ENCODE measurements at regions not wholly inside any gene's neighbourhood (a gene's known extent, or its start where the extent isn't known, plus 50 kb on each side); places are given as distances from the start of the nearest gene placed in this dataset.
A peak's percentile ranks its signal among the peaks of the same experiment; 100 is the strongest.

- Mint-ChIP-seq H3K36me3 (peaks cover 0 to 10% of the 10 kb centered on the region in 2 donors), H3K27me3 (no peaks in the 10 kb centered on the region), H3K4me1 (no peaks in the 10 kb centered on the region), H3K27ac (no peak overlapping the region), H3K9me3 (peaks cover 0 to 37% (median 12%) of the 10 kb centered on the region in 7 donors), H3K4me3 (no peak overlapping the region)
- DNase-seq (no peak), ATAC-seq (ENCODE audit: low read depth in 2 of 2) (no peak)
These were observed 334.5 kb upstream of the MMADHC start for GRCh38 chr2:149921911-149922616.

- no peak for DNase-seq
- ATAC-seq (ENCODE audit: low read depth in 2 of 2): no peak
- Mint-ChIP-seq H3K9me3 (peaks cover 0 to 39% (median 12%) of the 10 kb centered on the region in 7 donors), H3K27ac (no peak overlapping the region), H3K4me3 (no peak overlapping the region), H3K4me1 (no peaks in the 10 kb centered on the region), H3K36me3 (peaks cover 0 to 10% of the 10 kb centered on the region in 2 donors), H3K27me3 (no peaks in the 10 kb centered on the region)
These were observed 332.8 kb upstream of the MMADHC start for GRCh38 chr2:149920389-149920788.

GRCh38 chr2:149915151-149915550 lies 327.6 kb upstream of the MMADHC start:
- DNase-seq (no peak), ATAC-seq (ENCODE audit: low read depth in 2 of 2) (no peak)
- peaks cover 0 to 46% (median 12%) of the 10 kb centered on the region in 7 donors for H3K9me3 Mint-ChIP-seq
- H3K27ac Mint-ChIP-seq: no peak overlapping the region
- H3K27me3 Mint-ChIP-seq: no peaks in the 10 kb centered on the region
- H3K4me1 Mint-ChIP-seq: no peaks in the 10 kb centered on the region
- peaks cover 0 to 8% of the 10 kb centered on the region in 2 donors for H3K36me3 Mint-ChIP-seq
- no peak overlapping the region for H3K4me3 Mint-ChIP-seq

- ATAC-seq (ENCODE audit: low read depth in 2 of 2) (no peak), DNase-seq (no peak)
- H3K4me3 Mint-ChIP-seq: peak overlapping the region in 1 of 8 donors; percentile 10
- no peaks in the 10 kb centered on the region for H3K27me3 Mint-ChIP-seq
- peaks cover 0 to 19% (median 2%) of the 10 kb centered on the region in 7 donors for H3K9me3 Mint-ChIP-seq
- no peak overlapping the region for H3K27ac Mint-ChIP-seq
- H3K36me3 Mint-ChIP-seq: no peaks in the 10 kb centered on the region
- H3K4me1 Mint-ChIP-seq: no peaks in the 10 kb centered on the region
These were observed 321.4 kb upstream of the MMADHC start for GRCh38 chr2:149908726-149909683.

- ATAC-seq (ENCODE audit: low read depth in 2 of 2) (no peak), DNase-seq (no peak)
- Mint-ChIP-seq H3K27me3 (no peaks in the 10 kb centered on the region), H3K4me1 (no peaks in the 10 kb centered on the region), H3K36me3 (no peaks in the 10 kb centered on the region), H3K27ac (no peak overlapping the region), H3K9me3 (peaks cover 0 to 11% (median 1%) of the 10 kb centered on the region in 7 donors), H3K4me3 (no peak overlapping the region)
These were observed 319.3 kb upstream of the MMADHC start for GRCh38 chr2:149906886-149907285.

GRCh38 chr2:149904352-149905175 lies 317.0 kb upstream of the MMADHC start:
- H3K4me1 Mint-ChIP-seq: no peaks in the 10 kb centered on the region
- H3K9me3 Mint-ChIP-seq: peaks cover 0 to 7% (median 0%) of the 10 kb centered on the region in 7 donors
- DNase-seq (no peak), ATAC-seq (ENCODE audit: low read depth in 2 of 2) (no peak)
- H3K27ac Mint-ChIP-seq: no peak overlapping the region
- no peaks in the 10 kb centered on the region for H3K36me3 Mint-ChIP-seq
- H3K4me3 Mint-ChIP-seq: no peak overlapping the region
- H3K27me3 Mint-ChIP-seq: no peaks in the 10 kb centered on the region

GRCh38 chr2:149903626-149904025 lies 316.1 kb upstream of the MMADHC start:
- Mint-ChIP-seq H3K9me3 (peaks cover 0 to 7% (median 0%) of the 10 kb centered on the region in 7 donors), H3K4me3 (no peak overlapping the region), H3K27ac (no peak overlapping the region), H3K4me1 (no peaks in the 10 kb centered on the region), H3K36me3 (no peaks in the 10 kb centered on the region), H3K27me3 (no peaks in the 10 kb centered on the region)
- DNase-seq (no peak), ATAC-seq (ENCODE audit: low read depth in 2 of 2) (no peak)

GRCh38 chr2:149902081-149902480 lies 314.5 kb upstream of the MMADHC start:
- ATAC-seq (ENCODE audit: low read depth in 2 of 2): no peak
- H3K36me3 Mint-ChIP-seq: no peaks in the 10 kb centered on the region
- no peaks in the 10 kb centered on the region for H3K27me3 Mint-ChIP-seq

GRCh38 chr2:149901231-149901859 lies 313.8 kb upstream of the MMADHC start:
- Mint-ChIP-seq H3K4me1 (no peaks in the 10 kb centered on the region), H3K9me3 (peaks cover 0 to 11% (median 0%) of the 10 kb centered on the region in 7 donors), H3K4me3 (no peak overlapping the region), H3K36me3 (no peaks in the 10 kb centered on the region), H3K27me3 (no peaks in the 10 kb centered on the region), H3K27ac (no peak overlapping the region)
- ATAC-seq (ENCODE audit: low read depth in 2 of 2) (no peak), DNase-seq (no peak)

More at GRCh38 chr2:149902081-149902480, 314.5 kb upstream of the MMADHC start:
- Mint-ChIP-seq H3K4me3 (no peak overlapping the region), H3K27ac (no peak overlapping the region), H3K9me3 (peaks cover 0 to 8% (median 0%) of the 10 kb centered on the region in 7 donors), H3K4me1 (no peaks in the 10 kb centered on the region)
- DNase-seq: no peak

GRCh38 chr2:149899390-149899789 lies 311.8 kb upstream of the MMADHC start:
- H3K27me3 Mint-ChIP-seq: no peaks in the 10 kb centered on the region
- ATAC-seq (ENCODE audit: low read depth in 2 of 2): no peak
- H3K4me3 Mint-ChIP-seq: no peak overlapping the region
- H3K4me1 Mint-ChIP-seq: no peaks in the 10 kb centered on the region
- H3K36me3 Mint-ChIP-seq: no peaks in the 10 kb centered on the region
- DNase-seq: no peak
- H3K9me3 Mint-ChIP-seq: peaks cover 0 to 11% (median 2%) of the 10 kb centered on the region in 7 donors
- H3K27ac Mint-ChIP-seq: no peak overlapping the region

- H3K36me3 Mint-ChIP-seq: no peaks in the 10 kb centered on the region
- no peak for DNase-seq
- H3K4me1 Mint-ChIP-seq: no peaks in the 10 kb centered on the region
- H3K4me3 Mint-ChIP-seq: no peak overlapping the region
- no peak overlapping the region for H3K27ac Mint-ChIP-seq
- H3K27me3 Mint-ChIP-seq: no peaks in the 10 kb centered on the region
- H3K9me3 Mint-ChIP-seq: peaks cover 1 to 5% (median 3%) of the 10 kb centered on the region in 7 donors
- ATAC-seq (ENCODE audit: low read depth in 2 of 2): no peak
These were observed 307.2 kb upstream of the MMADHC start for GRCh38 chr2:149894760-149895159.

- no peak overlapping the region for H3K4me3 Mint-ChIP-seq
- ATAC-seq (ENCODE audit: low read depth in 2 of 2): no peak
- no peak for DNase-seq
These were observed 306.7 kb upstream of the MMADHC start for GRCh38 chr2:149894226-149894625.

GRCh38 chr2:149892563-149892962 lies 305.0 kb upstream of the MMADHC start:
- no peak overlapping the region for H3K4me3 Mint-ChIP-seq
- ATAC-seq (ENCODE audit: low read depth in 2 of 2) (no peak), DNase-seq (no peak)
- H3K9me3 Mint-ChIP-seq: peaks cover 0 to 13% (median 6%) of the 10 kb centered on the region in 7 donors
- no peaks in the 10 kb centered on the region for H3K27me3 Mint-ChIP-seq
- H3K4me1 Mint-ChIP-seq: no peaks in the 10 kb centered on the region
- H3K27ac Mint-ChIP-seq: no peak overlapping the region
- no peaks in the 10 kb centered on the region for H3K36me3 Mint-ChIP-seq

More at GRCh38 chr2:149894226-149894625, 306.7 kb upstream of the MMADHC start:
- Mint-ChIP-seq H3K9me3 (peaks cover 0 to 9% (median 6%) of the 10 kb centered on the region in 7 donors), H3K4me1 (no peaks in the 10 kb centered on the region), H3K27ac (no peak overlapping the region), H3K36me3 (no peaks in the 10 kb centered on the region), H3K27me3 (no peaks in the 10 kb centered on the region)
